Activated CD4-positive, alpha-beta T cell treated with anti-CD3 and anti-CD28 coated beads, Interleukin-2, amount 50 U/mL, for 16 hours (primary cell): ENCODE measurements at regions not wholly inside any gene's neighbourhood (a gene's known extent, or its start where the extent isn't known, plus 50 kb on each side); places are given as distances from the start of the nearest gene placed in this dataset.
"Not testable (repeated sequence)": the region's sequence is repeated elsewhere in the genome, so short reads cannot be mapped to it uniquely, and the experiment has no call there.

Source experiments
- DNase-seq: peaks from one replicate; pipeline ENCODE4 v3.0.0-alpha.2; 2020

DNA sequence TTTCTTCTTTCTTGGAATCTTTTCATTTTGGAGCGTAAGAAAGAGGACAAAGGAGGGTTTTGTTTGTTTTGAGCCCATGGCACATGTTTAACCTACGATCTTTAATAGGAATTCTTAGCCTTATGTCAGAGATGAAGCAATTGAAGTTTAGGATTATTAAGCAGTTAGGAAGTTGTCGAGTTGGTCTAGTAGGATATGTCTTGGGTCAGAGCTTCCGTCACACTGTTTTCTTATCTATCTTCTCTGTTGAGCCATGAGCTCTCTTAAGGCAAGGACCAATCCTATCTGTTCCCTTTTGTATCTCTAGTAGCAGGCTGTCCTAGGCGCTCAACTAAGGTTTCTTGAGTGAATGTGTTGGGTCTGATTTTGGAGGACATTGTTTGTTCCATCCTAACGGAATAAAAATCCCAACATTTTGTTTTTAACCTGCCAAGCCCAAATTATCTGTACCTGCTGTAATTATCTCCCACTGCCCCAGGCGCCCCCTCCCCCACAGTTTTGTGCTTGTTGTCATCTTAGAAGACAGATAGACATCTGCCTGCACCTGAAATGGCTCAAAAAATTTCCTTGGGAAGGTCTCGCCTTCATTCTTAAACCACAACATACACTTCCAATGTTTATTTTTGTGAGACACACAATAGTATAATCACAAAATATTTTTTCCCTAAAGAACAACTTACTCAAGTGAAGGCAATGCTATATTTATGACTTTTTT, 95.3 kb upstream of the GADD45A start:
- DNase-seq, result no peak

DNA sequence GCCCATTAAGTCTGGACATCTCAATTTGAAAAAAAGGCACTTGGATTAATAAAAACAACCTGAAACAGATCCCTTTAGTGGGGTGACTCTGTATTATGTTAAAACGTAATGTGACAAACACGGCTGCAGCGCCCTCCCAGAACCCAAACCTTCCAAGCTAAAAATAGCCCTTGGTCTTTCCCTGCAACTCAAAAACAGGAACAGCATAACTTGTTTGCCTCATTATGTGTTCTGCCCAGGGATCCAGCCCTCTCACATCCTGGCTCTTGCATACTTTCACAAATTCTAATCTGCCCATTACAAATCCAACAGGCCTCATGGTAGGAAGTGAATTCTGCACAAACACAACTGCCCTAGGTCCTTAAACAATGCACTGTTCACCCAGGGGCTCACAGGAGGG, 94.7 kb upstream of the GADD45A start:
- no peak for DNase-seq

DNA sequence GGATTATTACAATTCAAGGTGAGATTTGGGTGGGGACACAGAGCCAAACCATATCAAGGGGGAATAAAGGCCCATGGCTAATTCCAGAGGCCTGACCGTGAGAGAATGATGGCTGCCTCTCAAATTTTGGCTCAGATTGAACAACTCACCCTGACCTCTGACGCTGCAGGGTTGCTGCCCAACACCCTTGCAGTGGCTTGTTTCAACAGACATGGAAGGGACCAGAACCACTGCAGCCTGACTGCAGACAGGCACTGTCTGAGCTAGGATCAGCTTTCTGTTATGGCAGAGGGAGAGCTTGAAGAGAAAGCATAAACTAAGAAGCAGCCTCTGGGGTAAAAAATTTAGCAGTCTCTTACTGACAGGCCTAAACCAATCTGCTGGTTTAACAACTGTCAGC, 90.2 kb upstream of the GADD45A start:
- no peak for DNase-seq

DNA sequence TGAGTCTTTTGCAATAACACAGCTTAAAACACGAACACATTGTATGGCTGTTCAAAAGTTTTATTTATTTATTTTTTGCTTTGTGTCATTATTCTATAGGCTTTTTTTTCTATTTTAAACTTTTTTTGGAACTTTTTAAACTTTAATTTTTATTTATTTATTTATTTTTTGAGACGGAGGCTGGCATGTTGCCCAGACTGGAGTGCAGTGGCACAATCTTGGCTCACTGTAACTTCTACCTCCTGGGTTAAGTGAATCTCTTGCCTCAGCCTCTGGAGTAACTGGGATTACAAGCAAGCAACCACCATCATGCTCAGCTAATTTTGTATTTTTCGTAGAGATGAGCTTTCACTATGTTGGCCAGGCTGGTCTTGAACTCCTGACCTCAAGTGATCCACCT, 88.3 kb upstream of the GADD45A start:
- DNase-seq, result no peak

DNA sequence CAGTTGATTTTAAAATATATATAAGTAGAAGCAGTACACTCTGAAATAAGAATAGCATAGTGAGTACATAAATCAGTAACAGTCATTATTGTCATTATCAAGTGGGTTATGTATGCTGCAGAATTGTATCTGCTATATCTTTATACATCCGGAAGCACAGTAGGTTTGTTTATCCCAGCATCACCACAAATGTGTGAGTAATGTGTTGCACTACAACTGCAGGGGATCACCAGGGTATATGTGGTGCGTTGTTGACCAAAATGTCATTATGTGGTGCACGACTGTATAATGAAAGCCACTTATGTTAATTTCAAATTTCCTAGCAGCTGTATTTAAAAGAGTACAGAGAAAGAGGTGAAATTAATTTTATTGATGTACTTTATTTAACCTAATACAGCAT, 87.7 kb upstream of the GADD45A start:
- DNase-seq, result no peak

DNA sequence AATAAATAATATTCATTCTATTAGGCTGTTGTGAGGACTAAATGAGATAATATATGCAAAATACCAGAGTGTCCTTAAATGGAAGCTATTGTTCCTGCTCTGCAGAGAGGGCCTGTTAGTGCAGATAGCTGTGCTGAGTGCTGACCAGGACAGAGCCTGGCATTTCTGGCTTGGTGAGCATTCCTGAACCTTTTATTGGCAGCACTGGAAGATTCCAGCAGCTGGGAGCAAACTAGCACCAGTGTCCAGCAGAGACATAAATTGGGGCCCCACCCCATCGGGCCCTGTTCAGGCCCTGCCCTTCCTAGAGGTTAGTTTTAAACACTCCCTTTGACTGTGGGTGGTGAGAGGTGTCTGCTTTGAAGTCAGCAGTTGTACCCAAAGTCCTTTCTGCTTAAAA, 85.9 kb upstream of the GADD45A start:
- no peak for DNase-seq

DNA sequence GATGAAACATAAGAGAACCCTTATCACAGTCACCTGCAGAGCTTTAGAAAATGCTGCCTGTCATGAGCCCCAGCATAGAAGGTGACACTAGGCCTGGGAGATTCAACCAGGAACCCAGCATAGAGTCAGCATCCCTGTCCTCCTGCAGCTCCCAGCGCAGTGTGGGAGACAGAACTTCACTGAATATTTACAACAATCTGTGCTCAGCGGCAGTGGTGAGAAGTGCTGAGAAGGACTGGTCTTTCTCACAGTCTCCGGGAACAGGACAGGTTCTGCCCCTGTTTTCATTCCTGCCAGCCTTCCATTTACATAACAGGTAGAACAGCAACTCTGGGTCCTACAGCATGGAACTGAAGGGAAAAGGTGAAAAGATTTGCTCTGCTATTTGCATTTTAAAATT, 83.5 kb upstream of the GADD45A start:
- no peak for DNase-seq

DNA sequence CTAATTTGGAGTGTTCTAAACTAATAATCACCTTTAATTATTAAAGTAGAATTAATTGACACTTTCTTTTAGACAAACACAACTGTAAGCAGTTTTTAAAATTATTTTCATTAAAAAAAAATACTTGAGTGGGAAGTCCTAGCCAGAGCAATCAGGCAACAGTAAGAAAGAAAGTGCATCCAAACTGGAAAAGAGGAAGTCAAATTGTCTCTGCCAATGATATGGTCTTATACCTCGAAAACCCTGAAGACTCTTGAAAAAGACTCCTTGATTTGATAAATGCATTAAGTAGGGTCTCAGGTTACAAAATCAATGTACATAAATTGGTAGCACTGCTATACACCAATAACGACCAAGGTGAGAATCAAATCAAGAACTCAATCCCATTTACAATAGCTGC, 83.0 kb upstream of the GADD45A start:
- no peak for DNase-seq

DNA sequence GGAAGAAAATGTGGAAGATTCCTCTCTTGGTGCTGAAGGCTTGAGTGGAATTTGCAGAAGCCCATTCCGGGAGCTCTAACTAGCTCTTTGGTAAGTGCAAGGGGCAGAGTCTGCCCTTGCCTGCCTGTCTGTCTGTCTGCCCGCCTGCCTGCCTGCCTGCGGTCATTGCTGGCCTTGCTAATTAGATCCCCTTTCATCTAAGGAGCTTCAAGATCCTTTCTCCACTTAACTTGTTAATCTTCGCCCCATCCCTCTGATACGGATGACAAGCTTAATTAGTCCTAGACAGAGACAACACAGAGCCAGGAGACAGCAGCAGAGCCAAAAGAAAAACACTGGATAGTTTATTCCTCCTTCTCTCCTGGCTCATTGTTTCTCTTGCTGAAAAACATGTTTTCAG, 80.2 kb upstream of the GADD45A start:
- DNase-seq, result no peak

DNA sequence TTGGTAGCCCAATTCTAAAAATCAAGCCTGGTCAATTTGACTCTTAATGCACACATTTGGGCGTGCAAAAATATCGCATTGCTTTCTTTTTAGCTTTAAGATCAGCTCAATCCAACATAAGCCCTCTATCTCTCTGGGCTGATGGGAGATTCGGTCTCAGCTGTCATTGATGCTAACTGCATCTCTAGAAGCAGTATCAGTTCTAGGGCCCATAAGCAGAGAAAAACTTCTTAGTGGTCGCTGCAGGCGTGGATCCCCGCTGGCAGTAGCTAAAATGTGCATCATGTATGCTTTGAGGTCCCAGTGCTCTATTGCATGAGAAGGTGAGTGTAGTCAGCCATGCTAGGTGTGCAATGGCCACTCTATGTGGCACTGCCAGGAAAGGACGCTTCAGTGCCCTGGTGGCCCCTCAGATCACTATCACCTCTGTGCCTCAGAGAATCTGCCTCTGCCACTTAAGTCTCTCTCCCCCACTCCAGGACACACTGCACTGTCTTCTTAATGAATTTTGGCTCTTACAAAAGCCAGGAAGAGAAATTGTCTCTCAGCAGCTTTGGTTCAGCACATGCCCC, 79.7 kb upstream of the GADD45A start:
- no peak for DNase-seq

DNA sequence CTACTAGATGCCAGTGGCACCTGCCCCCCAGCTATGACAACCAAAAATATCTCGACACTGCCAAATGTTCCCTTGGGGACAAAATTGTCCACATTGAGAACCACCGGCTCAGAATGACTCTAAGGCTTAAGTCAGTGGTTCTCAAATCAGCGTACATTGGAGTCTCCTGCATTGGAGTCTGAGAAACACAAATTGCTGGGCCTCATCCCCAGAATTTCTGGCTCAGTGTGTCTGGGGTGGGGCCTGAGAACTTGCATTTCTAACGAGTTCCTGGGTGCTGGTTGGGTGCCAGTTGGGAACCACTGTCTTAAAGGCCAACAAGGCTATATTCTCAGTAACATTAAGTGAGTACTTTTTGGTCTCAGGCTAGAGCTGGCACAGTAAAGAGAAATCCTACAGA, 77.7 kb upstream of the GADD45A start:
- DNase-seq, result no peak

DNA sequence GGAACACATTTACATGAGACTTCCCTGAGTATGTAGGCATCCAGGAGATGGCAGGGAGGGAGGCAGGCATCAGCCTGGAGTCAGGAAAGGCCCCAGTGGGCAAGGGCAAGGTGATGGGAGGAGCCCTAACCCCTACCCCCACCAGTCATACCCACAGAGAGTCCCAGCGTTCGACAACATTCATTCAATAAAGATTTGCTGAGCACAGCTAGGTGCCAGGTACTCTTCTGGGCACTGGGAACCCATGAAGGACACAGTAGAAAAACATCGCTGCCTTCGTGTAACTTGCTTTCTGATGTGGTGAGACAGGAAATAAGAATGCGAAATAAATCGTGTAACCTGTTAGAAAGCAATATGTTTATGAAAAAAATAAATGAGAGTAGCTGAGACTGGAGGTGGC, 77.3 kb upstream of the GADD45A start:
- no peak for DNase-seq

DNA sequence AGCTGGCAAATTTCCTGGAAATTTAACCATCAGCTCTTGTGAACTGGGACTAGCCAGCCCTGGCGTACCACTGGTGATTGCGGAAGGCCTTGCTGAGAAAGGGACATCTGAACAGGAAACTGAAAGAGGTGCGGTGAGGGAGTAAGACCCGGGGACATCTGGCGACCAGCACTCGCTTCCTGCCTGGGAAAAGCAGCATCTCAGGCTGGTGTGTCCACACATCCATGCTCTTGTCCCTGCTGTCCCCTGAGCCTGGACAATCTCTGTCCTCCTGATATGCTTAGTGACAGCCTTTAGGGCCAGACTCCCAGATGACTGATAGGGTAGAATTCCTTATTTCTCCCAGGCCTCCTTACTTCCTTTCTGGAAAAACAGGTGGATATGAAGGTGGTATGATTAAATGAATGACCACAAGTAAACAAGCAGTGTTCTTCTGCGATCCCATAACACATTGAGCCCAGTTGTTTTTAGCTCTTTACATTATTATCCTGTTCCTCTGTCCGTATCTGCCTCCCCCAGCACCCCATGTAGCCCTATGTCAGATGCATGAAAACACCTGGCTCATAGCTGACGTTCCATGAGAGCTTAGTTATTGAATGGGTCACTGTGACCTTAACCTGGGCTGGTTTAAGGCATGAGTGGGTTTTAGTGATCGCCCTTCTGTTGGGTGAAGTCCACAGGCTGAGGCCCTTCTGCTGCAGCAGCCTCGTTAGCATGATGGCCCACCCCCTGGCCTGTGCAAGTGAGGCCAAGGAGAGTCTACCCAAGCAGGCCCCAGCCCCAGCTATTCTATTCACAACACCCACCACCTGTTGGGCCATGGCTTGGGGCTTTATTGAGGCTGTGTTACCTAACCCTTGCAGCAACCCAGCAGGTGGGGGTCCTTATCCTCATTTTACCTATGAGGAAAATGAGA, 76.1 kb upstream of the GADD45A start:
- DNase-seq, result no peak

DNA sequence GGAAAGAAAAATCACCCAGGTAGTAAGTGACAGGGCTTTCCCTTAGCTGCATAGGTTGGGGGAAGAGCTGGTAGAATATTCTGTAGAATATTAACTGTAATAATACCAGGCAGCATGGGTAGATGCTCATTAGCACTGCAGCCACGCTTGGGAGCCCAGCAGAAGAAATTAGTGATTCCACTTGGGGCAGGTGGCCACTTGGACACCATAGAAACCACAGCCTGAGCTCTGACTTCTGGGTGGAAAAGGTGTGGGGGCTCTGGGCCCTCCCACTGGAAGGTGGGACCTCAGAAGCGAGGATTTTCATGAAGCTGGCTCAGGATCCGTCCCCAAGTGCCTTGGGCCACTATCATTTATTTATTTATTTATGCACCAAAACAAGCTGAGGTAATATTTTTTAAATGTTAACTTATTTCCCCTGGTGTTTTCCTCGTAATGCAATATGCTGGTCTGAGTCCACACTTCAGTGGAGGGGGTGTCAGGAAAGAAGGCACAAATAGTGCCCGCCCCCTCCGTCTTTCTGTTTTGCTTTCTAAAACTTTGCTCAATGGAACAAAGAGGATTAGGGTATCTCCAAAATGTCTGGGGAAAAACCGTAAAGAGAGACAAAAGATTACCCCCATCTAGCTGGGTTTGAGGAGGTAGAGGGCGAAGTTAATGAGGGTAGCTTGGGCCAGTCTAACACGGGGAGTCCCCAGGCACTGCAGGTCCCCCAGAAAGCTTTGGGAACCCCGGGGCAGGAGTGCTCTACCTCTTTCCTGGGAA, 75.2 kb upstream of the GADD45A start:
- no peak for DNase-seq

DNA sequence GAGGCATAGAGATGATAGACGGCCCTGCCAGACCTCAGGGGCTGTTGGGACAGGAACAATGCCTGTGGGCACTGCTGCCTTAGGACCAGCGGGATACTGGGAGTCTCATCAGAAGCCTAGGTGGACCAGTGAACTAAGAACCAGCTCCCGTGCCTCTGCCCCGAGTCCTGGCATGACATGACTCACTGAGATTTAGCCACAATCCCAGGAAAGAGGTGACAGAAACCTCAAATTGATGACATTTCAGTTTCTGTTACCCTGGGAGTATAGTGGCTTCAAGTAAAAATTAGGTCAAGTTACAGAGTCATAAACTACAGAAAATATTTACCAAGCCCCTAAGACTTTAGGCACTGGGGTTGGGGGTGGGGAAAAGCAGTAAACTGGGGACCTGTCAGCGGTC, 74.6 kb upstream of the GADD45A start:
- no peak for DNase-seq

DNA sequence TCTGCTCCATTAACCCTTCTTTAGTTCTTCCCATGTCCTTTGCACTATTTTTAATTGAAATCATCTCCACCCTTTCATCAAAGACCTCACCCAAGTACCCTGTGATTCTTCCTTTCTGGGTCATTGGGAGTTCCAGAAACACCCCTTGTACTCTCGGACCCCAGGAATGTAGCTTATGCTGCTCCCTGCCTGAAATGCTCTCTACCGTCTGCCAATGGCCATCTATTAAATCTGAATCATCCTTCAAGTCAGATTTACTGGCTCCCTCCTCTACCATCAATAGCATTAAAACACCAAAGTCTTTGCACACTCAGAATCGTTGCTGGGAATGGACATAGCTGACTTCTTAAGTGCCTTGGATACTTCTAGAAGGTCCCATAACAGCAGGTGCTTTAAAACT, 73.2 kb upstream of the GADD45A start:
- no peak for DNase-seq

DNA sequence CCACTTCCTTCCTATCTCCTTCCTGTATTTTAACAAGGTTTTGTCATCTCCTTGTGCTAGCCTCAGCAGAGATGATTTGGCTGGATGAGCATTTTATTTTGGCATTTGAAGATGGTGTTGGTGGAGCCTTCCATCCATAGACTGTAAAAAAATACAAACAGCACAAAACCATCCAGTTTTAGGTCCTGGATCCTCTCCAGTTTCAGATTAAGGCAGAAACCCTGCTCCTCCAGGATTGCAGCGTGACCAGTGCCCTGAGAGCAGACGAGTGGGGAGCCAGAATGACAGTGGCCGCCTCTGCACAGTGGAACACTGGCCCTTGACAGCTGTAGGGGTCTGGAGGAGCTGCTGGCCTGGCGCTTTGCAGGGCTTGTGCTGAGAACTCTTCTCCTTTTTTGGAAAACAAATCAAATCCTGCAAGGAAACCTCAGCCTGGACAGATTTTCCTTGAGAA, 72.2 kb upstream of the GADD45A start:
- DNase-seq, result no peak

DNA sequence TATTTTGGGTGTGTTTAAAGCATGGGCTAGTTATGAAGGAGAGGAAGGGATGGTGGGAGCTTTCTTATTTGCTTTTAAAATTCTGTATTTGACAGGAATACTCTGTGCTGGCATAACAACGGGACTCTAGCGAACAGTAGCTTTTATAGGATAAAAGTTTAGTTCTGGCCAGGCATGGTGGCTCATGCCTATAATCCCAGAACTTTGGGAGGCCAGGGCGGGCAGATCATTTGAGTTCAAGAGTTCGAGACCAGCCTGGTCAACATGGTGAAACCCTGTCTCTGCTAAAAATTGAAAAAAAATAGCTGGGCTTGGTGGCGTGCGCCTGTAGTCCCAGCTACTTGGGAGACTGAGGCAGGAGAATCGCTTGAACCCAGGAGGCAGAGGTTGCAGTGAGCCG, 71.5 kb upstream of the GADD45A start:
- not testable (repeated sequence) for DNase-seq

DNA sequence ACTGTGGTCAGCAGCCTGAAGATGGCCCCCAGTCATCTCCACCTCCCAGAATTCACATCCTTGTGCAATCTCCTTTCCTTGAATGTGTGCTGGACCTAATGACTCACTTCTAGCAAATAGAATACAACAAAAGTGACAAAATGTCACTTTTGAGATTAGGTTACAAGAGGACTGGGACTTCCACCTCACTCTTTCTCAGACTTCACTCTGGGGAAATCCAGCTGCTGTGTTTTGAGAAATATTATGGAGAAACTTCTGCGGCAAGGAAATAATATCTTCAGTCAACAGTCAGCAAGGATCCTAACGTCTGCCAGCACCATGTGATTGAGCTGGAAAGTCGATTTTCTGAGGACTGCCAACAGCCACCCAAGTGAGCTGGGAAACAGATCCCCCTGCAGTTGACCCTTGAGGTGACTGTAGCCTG, 70.5 kb upstream of the GADD45A start:
- DNase-seq, result no peak

DNA sequence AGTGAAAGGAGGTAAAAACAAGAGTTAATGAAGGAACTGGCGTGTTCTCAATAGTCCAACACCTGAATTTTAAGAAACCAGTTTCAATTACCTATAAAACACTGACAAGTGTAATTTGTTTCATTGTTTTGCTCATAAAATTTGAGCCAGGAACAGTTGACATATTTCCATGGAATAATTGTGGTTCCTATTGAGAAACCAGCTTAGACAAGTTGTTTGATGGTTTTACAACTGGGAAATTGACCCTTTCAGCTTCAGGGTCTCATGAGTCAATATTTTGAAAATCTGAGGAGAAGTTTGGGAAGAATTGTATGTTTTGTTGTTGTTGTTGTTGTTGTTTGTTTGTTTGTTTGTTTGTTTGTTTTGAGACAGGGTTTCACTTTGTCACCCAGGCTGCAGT, 69.1 kb upstream of the GADD45A start:
- DNase-seq, result no peak

DNA sequence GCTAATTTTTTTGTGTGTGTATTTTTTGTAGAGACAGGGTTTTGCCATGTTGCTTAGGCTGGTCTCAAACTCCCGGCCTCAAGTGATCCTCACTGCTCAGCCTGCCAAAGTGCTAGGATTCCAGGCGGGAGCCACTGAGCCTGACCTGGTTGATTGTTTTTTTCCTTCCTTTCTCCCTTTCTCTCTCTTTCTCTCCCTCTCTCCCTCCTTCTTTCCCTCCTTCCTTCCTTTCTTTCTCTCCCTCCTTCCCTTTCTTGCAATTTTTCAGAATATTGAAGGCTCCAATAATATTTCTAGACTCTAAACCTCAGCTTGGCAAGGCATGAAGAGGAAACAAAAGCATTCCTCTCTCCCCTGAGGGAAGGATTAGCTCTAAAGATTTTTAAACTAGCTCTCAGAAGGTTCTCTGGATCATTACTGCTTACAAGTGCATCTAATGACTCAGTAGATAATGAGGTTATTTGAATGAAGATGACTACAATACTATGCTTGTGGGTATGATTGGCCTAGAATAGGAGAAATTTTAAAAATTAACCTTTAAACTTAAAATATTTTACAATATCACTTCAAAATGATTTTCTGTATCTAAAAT, 68.5 kb upstream of the GADD45A start:
- no peak for DNase-seq

DNA sequence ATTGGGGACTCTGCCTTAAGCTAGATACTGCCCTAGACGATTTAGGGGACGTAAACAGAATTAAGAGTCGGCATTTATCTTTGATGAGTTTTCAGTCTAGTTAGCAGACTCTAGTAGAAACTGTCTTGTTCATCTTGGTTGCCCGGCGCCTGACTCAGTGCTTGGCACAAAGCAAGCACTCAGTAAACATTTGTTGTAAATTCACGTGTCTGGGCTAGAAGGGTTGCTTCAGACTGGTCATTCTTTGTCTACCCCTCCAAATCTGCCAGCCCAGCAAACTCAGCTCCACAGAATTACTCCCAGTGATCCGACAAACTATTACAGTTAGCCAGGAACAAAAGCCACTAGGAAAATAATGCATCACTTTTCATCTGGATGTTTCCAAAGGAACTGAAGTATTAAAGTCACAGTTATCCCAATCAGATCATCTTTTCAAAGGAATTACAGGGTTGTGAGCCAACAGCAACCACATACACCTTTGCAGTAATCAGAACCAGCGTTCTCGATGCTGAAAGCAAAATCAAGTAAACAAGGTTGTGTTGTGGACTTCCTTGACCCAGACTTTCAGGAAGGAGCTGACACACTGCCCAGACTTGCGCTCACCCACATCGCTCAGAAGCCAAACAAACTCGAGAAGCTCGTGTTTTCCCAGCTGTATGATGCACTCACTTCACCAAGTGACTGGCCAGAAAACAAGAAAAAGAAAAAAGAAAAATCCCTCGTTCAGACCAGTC, 66.5 kb upstream of the GADD45A start:
- DNase-seq, result no peak
